GM18520 (cell line): ENCODE measurements at regions not wholly inside any gene's neighbourhood (a gene's known extent, or its start where the extent isn't known, plus 50 kb on each side); places are given as distances from the start of the nearest gene placed in this dataset.

Source experiments
- ATAC-seq: cut with Tn5 transposase; IDR thresholded peaks from one replicate; pipeline ENCODE4 v1.9.1; 2021; ENCODE audit not compliant: unreplicated experiment

- no peak for ATAC-seq
Measured at GRCh38 chr13:78787190-78787589, 128.2 kb upstream of the OBI1 start.

GRCh38 chr13:78786459-78786858, 127.5 kb upstream of the OBI1 start:
- no peak for ATAC-seq

GRCh38 chr13:78785764-78786163, 126.8 kb upstream of the OBI1 start:
- no peak for ATAC-seq

- no peak for ATAC-seq
Measured at GRCh38 chr13:78784014-78784750, 125.2 kb upstream of the OBI1 start.

- ATAC-seq, result no peak
Measured at GRCh38 chr13:78780708-78781107, 121.8 kb upstream of the OBI1 start.

DNA sequence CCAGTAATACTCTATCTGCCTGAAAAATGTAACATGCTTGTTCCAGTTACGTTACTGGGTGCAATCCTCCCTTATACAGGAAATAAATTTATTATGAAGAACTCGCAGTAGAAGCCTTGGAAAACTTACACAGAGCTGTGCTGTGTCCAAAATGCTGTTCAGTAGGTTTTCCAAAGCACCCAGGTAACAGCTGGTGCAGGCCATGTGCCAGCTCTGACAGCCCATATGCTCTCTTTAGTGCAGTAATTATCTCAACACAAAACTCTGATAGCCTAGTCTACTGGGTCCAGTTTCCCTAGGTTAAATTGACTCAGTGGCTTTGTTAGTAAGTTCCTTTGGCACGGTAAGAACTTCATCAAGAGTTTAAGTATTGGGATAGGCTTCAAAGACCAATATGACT, 120.7 kb upstream of the OBI1 start:
- ATAC-seq, result no peak

- no peak for ATAC-seq
Measured at GRCh38 chr13:78777976-78778375, 119.0 kb upstream of the OBI1 start.

- ATAC-seq, result no peak
Measured at GRCh38 chr13:78777396-78777795, 118.4 kb upstream of the OBI1 start.

DNA sequence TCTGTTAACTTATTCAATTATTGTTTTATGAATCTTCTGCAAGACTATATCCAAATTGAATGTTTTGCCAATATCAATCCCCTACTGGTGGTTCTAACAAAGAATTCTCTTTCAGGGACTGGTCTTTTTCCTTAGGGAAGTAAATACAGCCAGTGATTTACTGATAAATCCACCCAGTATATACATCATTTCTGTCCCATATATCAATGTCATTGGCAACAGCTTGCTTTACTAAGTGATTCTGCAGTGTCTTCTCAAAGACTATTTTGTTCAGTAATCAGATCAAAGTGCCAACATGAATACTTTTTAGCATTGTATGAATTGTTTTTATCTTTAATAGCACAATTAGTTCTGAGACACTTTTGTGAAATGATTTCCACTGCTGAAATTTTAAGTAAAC, 114.0 kb upstream of the OBI1 start:
- no peak for ATAC-seq

- ATAC-seq, result no peak
Measured at GRCh38 chr13:78770601-78771000, 111.6 kb upstream of the OBI1 start.

GRCh38 chr13:78768950-78769349, 110.0 kb upstream of the OBI1 start:
- ATAC-seq, result no peak

DNA sequence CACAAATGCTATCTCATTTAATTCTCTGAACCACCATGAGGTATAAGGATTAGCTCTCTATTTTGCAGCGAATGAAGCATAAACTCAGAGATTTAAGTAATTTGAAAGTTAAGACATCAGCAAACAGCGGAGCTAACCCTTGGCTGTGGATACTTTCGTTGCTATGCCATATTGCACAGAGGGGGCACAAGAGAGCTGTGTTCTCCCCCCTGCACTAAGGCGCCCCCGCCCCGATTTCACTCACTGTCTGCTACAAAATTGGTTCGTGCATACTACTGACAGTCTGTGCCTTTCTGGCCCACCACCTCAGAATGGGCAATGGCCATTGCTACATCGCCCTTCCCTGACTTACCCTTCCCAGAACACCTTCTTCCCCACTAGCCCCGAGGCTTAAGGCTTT, 105.7 kb upstream of the OBI1 start:
- no peak for ATAC-seq

GRCh38 chr13:78762825-78763224, 103.9 kb upstream of the OBI1 start:
- no peak for ATAC-seq

GRCh38 chr13:78759704-78760103, 100.7 kb upstream of the OBI1 start:
- ATAC-seq, result no peak

- ATAC-seq, result no peak
Measured at GRCh38 chr13:78758549-78758948, 99.6 kb upstream of the OBI1 start.

GRCh38 chr13:78753435-78753834, 94.5 kb upstream of the OBI1 start:
- ATAC-seq, result no peak

- ATAC-seq, result no peak
Measured at GRCh38 chr13:78750735-78751134, 91.8 kb upstream of the OBI1 start.

DNA sequence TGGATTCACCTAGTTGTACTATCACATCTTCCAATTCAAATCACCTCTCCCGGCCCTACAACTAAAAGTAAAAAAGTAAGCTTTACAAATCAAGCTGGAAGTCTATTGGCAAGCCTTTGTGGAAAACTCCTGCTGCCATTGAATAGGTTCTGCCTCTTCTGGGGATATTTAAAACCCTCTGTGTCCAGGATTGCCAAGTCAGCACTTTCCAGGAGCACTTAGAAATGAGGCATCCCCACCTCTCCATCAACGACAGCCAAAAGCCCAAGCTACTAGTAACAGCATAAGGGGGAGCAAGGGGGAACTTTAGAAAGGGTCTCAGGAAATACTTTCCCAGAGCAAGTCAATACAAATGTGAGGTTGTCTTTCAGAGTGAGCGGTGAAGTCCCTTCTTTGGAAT, 85.0 kb upstream of the OBI1 start:
- ATAC-seq, result no peak

GRCh38 chr13:78742659-78743058, 83.7 kb upstream of the OBI1 start:
- no peak for ATAC-seq

DNA sequence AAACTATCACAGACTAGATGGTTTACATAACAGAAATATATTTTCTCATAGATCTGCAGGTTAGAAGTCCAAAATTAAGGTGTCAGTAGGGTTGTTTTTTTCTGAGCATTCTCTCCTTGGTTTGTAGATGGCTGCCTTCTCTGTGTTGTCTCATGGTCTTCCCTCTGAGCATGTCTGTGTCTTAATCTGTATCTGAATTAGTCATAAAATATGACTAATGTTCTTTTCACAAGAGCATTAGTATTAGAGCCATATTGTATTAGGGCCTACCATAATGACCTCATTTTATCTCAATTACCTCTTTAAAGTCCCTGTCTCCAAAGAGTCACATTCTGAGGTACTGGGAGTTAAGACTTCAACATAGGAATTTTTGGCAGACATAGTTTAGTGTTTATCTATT, 77.2 kb upstream of the OBI1 start:
- ATAC-seq, result no peak

DNA sequence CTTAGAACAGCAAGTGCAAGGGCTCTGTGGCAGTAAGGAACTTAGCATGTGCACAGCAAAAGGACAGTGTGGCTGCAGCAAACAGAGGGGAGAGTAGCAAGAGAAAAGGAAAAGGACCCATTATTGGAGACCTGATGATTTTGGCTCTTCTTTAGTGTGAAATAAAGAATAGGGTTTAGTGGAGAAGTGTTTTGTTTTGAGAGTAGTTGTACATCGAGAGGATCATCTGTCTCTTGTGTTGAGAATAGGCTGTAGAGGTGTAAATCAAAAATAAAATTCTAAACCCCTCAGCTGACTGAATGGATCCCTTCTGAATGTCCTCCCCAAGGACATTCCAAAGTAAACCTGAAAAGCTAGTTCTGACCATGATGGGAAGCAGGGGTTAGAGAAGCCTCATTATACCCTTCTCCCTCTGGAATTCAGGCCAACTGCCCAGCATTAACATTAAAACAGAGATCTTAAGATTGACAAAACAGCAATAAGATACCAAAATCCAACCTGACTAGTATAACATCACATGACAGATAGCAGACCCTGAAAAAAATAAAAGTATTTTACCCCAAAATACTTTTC, 73.6 kb upstream of the OBI1 start:
- ATAC-seq, result no peak

- no peak for ATAC-seq
Measured at GRCh38 chr13:78722700-78723099, 63.7 kb upstream of the OBI1 start.

DNA sequence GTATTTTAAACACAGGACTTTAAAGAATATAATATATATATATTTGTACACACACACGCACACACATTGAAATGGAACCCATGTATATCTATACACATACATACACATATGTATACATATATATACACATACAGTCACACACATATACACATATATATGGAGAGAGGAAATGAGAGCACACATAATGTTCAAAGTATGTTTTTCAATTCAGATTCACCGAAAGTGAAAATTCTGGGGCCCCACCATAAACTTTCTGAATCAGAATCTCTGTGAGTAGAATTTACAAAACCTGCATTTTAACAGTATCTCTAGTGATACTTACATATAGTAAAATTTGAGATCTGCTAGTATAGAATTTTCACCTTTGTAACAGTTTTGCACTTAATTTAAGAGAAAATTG, 60.4 kb upstream of the OBI1 start:
- no peak for ATAC-seq
